PC-9 (cell line): ENCODE measurements at regions not wholly inside any gene's neighbourhood (a gene's known extent, or its start where the extent isn't known, plus 50 kb on each side); places are given as distances from the start of the nearest gene placed in this dataset.

Source experiments
- EZH2 ChIP-seq: fragments of 200-600 bp; sonication (generic); IDR thresholded peaks from 2 replicates; pipeline ENCODE4 v1.8.0; 2017; ENCODE audit warnings: antibody characterized with exemption, low read depth
- TF ChIP-seq, protein P1 (sequence below): fragments of 200-600 bp; sonication (generic); conservative IDR thresholded peaks from 2 replicates; pipeline ENCODE4 v1.6.1; 2017; ENCODE audit warnings: mixed run types, antibody characterized with exemption, mild to moderate bottlenecking, moderate library complexity

DNA sequence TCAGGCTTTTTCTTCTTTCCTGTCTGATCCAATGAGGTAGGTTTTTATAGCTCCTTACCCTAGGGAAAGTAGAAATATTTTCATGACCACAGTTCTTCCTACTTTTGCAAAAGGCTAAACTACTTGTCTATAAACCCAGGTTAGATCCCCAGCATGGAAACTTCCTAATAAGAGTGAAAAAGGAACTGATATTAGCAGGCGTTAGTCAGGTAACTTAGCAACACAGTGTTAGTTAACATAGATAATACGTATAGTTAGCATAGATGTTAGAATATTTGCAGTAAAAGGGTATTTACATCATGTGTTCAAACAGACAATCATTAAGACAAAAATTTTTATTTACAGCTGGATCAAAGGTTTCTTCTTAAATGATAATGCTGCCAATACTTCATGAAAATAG is 162.9 kb upstream of the DAB2 start:
- TF ChIP-seq, protein P1, sequence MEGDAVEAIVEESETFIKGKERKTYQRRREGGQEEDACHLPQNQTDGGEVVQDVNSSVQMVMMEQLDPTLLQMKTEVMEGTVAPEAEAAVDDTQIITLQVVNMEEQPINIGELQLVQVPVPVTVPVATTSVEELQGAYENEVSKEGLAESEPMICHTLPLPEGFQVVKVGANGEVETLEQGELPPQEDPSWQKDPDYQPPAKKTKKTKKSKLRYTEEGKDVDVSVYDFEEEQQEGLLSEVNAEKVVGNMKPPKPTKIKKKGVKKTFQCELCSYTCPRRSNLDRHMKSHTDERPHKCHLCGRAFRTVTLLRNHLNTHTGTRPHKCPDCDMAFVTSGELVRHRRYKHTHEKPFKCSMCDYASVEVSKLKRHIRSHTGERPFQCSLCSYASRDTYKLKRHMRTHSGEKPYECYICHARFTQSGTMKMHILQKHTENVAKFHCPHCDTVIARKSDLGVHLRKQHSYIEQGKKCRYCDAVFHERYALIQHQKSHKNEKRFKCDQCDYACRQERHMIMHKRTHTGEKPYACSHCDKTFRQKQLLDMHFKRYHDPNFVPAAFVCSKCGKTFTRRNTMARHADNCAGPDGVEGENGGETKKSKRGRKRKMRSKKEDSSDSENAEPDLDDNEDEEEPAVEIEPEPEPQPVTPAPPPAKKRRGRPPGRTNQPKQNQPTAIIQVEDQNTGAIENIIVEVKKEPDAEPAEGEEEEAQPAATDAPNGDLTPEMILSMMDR = no peak
- TF ChIP-seq EZH2 = no peak
